C4-2B (cell line): ENCODE measurements at regions not wholly inside any gene's neighbourhood (a gene's known extent, or its start where the extent isn't known, plus 50 kb on each side); places are given as distances from the start of the nearest gene placed in this dataset.

ENCODE experiments used
- CTCF ChIP-seq: fragments of 450-650 bp; conservative IDR thresholded peaks from 2 replicates; pipeline ENCODE4 v1.5.1; 2017; ENCODE audit warnings: mild to moderate bottlenecking
- ZFX ChIP-seq: fragments of 450-650 bp; IDR thresholded peaks from 2 replicates; pipeline ENCODE4 v1.6.1; 2017

- no peak for TF ChIP-seq CTCF
- TF ChIP-seq ZFX = no peak
Observed at GRCh38 chr13:106384516-106384915, 150.9 kb downstream of the EFNB2 start.
